ENCODE measurements at regions not wholly inside any gene's neighbourhood (a gene's known extent, or its start where the extent isn't known, plus 50 kb on each side); places are given as distances from the start of the nearest gene placed in this dataset.
A peak's percentile ranks its signal among the peaks of the same experiment; 100 is the strongest.

- H3K27me3 ChIP-seq (replicated peaks; ENCODE audit: insufficient read depth) = no peaks in the 10 kb centered on the region
- peaks cover 44% of the 10 kb centered on the region for H3F3A ChIP-seq (ENCODE audit: insufficient read depth)
- H3K9ac ChIP-seq = peak overlapping the region; percentile 80; the same call in 1 of the 2 replicates
- WGBS, 2 experiments (ENCODE audit: low coverage in 1 of 2, low lambda C conversion rate in 2 of 2, missing lambda C conversion rate in 2 of 2) = 96 to 98% methylated on average over 7 of the region's 7 CpGs
- H3K4me2 ChIP-seq (ENCODE audit: unreplicated experiment) = peak overlapping the region; percentile 87
- no peak overlapping the region for H3K4me3 ChIP-seq
- peaks cover 27% of the 10 kb centered on the region for H3K4me1 ChIP-seq (ENCODE audit: insufficient read depth)
- no peaks in the 10 kb centered on the region for H3K79me2 ChIP-seq (ENCODE audit: insufficient read depth)
- TF ChIP-seq EZH2 (IDR thresholded peaks at IDR 0.05; ENCODE audit: insufficient read depth, poor library complexity, severe bottlenecking) (no peak), EZH2phosphoT487 (IDR thresholded peaks at IDR 0.05; ENCODE audit: insufficient read depth, low read depth) (no peak)
- no peaks in the 10 kb centered on the region for H3K9me2 ChIP-seq (ENCODE audit: insufficient read depth)
- no peaks in the 10 kb centered on the region for H4K20me1 ChIP-seq (ENCODE audit: insufficient read depth)
- DNase-seq = no peak
- peak overlapping the region; percentile 76 for H2AFZ ChIP-seq
- H3K27ac ChIP-seq = peak overlapping the region; percentile 97
- no peaks in the 10 kb centered on the region for H3K36me3 ChIP-seq (ENCODE audit: low read depth)
- no peaks in the 10 kb centered on the region for H3K9me3 ChIP-seq (ENCODE audit: low read depth)
- in situ Hi-C loops (cut with MboI) = no loop called here
Observed at GRCh38 chr6:121523628-121524027, 88.2 kb downstream of the GJA1 start.

GRCh38 chr6:121526282-121526681 is 90.8 kb downstream of the GJA1 start:
- Histone ChIP-seq H4K20me1 (ENCODE audit: insufficient read depth) (no peaks in the 10 kb centered on the region), H3K4me1 (ENCODE audit: insufficient read depth) (peaks cover 21% of the 10 kb centered on the region), H3K9me3 (ENCODE audit: low read depth) (no peaks in the 10 kb centered on the region), H3K9me2 (ENCODE audit: insufficient read depth) (no peaks in the 10 kb centered on the region), H3F3A (ENCODE audit: insufficient read depth) (peaks cover 27% of the 10 kb centered on the region), H3K79me2 (ENCODE audit: insufficient read depth) (no peaks in the 10 kb centered on the region), H3K9ac (no peak overlapping the region), H2AFZ (no peak overlapping the region), H3K27me3 (replicated peaks; ENCODE audit: insufficient read depth) (no peaks in the 10 kb centered on the region), H3K36me3 (ENCODE audit: low read depth) (no peaks in the 10 kb centered on the region), H3K4me3 (no peak overlapping the region), H3K27ac (no peak overlapping the region), H3K4me2 (ENCODE audit: unreplicated experiment) (no peak overlapping the region)
- 81 to 88% methylated on average over 1 of the region's 1 CpG for WGBS, 2 experiments (ENCODE audit: low coverage in 1 of 2, low lambda C conversion rate in 2 of 2, missing lambda C conversion rate in 2 of 2)
- no peak for TF ChIP-seq EZH2 (IDR thresholded peaks at IDR 0.05; ENCODE audit: insufficient read depth, poor library complexity, severe bottlenecking)
- TF ChIP-seq EZH2phosphoT487 (IDR thresholded peaks at IDR 0.05; ENCODE audit: insufficient read depth, low read depth) = no peak
- DNase-seq = no peak
- in situ Hi-C loops (cut with MboI) = no loop called here

GRCh38 chr6:121531658-121532169 is 96.3 kb downstream of the GJA1 start:
- DNase-seq = no peak

GRCh38 chr6:121533321-121533841 is 97.9 kb downstream of the GJA1 start:
- no peak for DNase-seq
- H3K27me3 ChIP-seq (replicated peaks; ENCODE audit: insufficient read depth) = no peaks in the 10 kb centered on the region
- 92 to 93% methylated on average over 3 of the region's 3 CpGs for WGBS, 2 experiments (ENCODE audit: low coverage in 1 of 2, low lambda C conversion rate in 2 of 2, missing lambda C conversion rate in 2 of 2)

More at GRCh38 chr6:121531658-121532169, 96.3 kb downstream of the GJA1 start:
- H3K4me2 ChIP-seq (ENCODE audit: unreplicated experiment) = no peak overlapping the region
- H3K9ac ChIP-seq = no peak overlapping the region
- in situ Hi-C loops (cut with MboI) = no loop called here
- TF ChIP-seq EZH2 (IDR thresholded peaks at IDR 0.05; ENCODE audit: insufficient read depth, poor library complexity, severe bottlenecking) = no peak
- TF ChIP-seq EZH2phosphoT487 (IDR thresholded peaks at IDR 0.05; ENCODE audit: insufficient read depth, low read depth) = no peak
- H3K4me1 ChIP-seq (ENCODE audit: insufficient read depth) = no peaks in the 10 kb centered on the region
- no peak overlapping the region for H3K27ac ChIP-seq
- no peak overlapping the region for H3K4me3 ChIP-seq
- H3K9me2 ChIP-seq (ENCODE audit: insufficient read depth) = no peaks in the 10 kb centered on the region
- WGBS, 2 experiments (ENCODE audit: low coverage in 1 of 2, low lambda C conversion rate in 2 of 2, missing lambda C conversion rate in 2 of 2) = 69 to 70% methylated on average over 4 of the region's 4 CpGs
- no peak overlapping the region for H2AFZ ChIP-seq
- H4K20me1 ChIP-seq (ENCODE audit: insufficient read depth) = no peaks in the 10 kb centered on the region
- no peaks in the 10 kb centered on the region for H3K36me3 ChIP-seq (ENCODE audit: low read depth)
- no peaks in the 10 kb centered on the region for H3K79me2 ChIP-seq (ENCODE audit: insufficient read depth)
- no peaks in the 10 kb centered on the region for H3F3A ChIP-seq (ENCODE audit: insufficient read depth)
- H3K27me3 ChIP-seq (replicated peaks; ENCODE audit: insufficient read depth) = no peaks in the 10 kb centered on the region
- no peaks in the 10 kb centered on the region for H3K9me3 ChIP-seq (ENCODE audit: low read depth)

More at GRCh38 chr6:121533321-121533841, 97.9 kb downstream of the GJA1 start:
- Histone ChIP-seq H2AFZ (no peak overlapping the region), H3K4me3 (no peak overlapping the region), H3K27ac (no peak overlapping the region), H3K79me2 (ENCODE audit: insufficient read depth) (no peaks in the 10 kb centered on the region), H3K36me3 (ENCODE audit: low read depth) (no peaks in the 10 kb centered on the region), H3K9ac (no peak overlapping the region), H3K9me2 (ENCODE audit: insufficient read depth) (no peaks in the 10 kb centered on the region), H4K20me1 (ENCODE audit: insufficient read depth) (no peaks in the 10 kb centered on the region), H3K4me2 (ENCODE audit: unreplicated experiment) (no peak overlapping the region), H3K4me1 (ENCODE audit: insufficient read depth) (no peaks in the 10 kb centered on the region), H3F3A (ENCODE audit: insufficient read depth) (no peaks in the 10 kb centered on the region), H3K9me3 (ENCODE audit: low read depth) (no peaks in the 10 kb centered on the region)
- in situ Hi-C loops (cut with MboI) = no loop called here
- TF ChIP-seq EZH2phosphoT487 (IDR thresholded peaks at IDR 0.05; ENCODE audit: insufficient read depth, low read depth) = no peak
- TF ChIP-seq EZH2 (IDR thresholded peaks at IDR 0.05; ENCODE audit: insufficient read depth, poor library complexity, severe bottlenecking) = no peak
